ENCODE measurements at regions not wholly inside any gene's neighbourhood (a gene's known extent, or its start where the extent isn't known, plus 50 kb on each side); places are given as distances from the start of the nearest gene placed in this dataset.

GRCh38 chr5:133665571-133665970, 53.2 kb upstream of the FSTL4 start:
- no peak for DNase-seq (ENCODE audit: low read depth in 1 of 2, low spot score in 1 of 2)

- no peak for DNase-seq (ENCODE audit: low read depth in 1 of 2, low spot score in 1 of 2)
These were observed 52.1 kb upstream of the FSTL4 start for GRCh38 chr5:133664422-133664821.

- no peak for DNase-seq (ENCODE audit: low read depth in 1 of 2, low spot score in 1 of 2)
These were observed 51.2 kb upstream of the FSTL4 start for GRCh38 chr5:133663397-133664054.

GRCh38 chr5:133662578-133662977, 50.2 kb upstream of the FSTL4 start:
- no peak for DNase-seq (ENCODE audit: low read depth in 1 of 2, low spot score in 1 of 2)
